CD14-positive monocyte (primary cell): ENCODE measurements at regions not wholly inside any gene's neighbourhood (a gene's known extent, or its start where the extent isn't known, plus 50 kb on each side); places are given as distances from the start of the nearest gene placed in this dataset.

Experiments
- DNase-seq, 3 donors: peaks; one replicate each; pipeline ENCODE4 v3.0.0-alpha.2; 2011 to 2022
- H2AFZ ChIP-seq: 2 replicates; pipeline ENCODE4 v1.6.0; 2012; ENCODE audit warnings: mild to moderate bottlenecking, low read depth, low read length, inconsistent platforms; ENCODE audit not compliant: insufficient read depth, poor library complexity, severe bottlenecking
- H3K27ac ChIP-seq, 2 donors: 1 replicate in 1 of 2; 2 replicates in 1 of 2; pipeline ENCODE4 v1.5.1; 2012 to 2013; ENCODE audit warnings: low read length in 2 of 2, control low read depth in 1 of 2, inconsistent platforms in 1 of 2, low read depth in 1 of 2, mild to moderate bottlenecking in 1 of 2
- H3K27me3 ChIP-seq, 2 donors: one replicate each; pipeline versions ENCODE4 v1.6.0 to v1.6.1; 2011 to 2013; ENCODE audit warnings: low read length in 2 of 2; ENCODE audit not compliant: control insufficient read depth in 2 of 2, insufficient read depth in 2 of 2
- H3K36me3 ChIP-seq, 2 donors: replicated peaks in 1 of 2; 1 replicate in 1 of 2; 2 replicates in 1 of 2; pipeline versions ENCODE4 v1.5.1 to v1.6.1; 2012 to 2013; ENCODE audit warnings: low read length in 2 of 2, control low read depth in 1 of 2, inconsistent platforms in 1 of 2, mild to moderate bottlenecking in 1 of 2; ENCODE audit not compliant: insufficient read depth in 2 of 2, control insufficient read depth in 1 of 2
- H3K4me1 ChIP-seq, 2 donors: 1 replicate in 1 of 2; 2 replicates in 1 of 2; pipeline versions ENCODE4 v1.5.1 to v1.6.1; 2012 to 2013; ENCODE audit warnings: low read length in 2 of 2, control low read depth in 1 of 2, inconsistent platforms in 1 of 2, mild to moderate bottlenecking in 1 of 2, moderate library complexity in 1 of 2; ENCODE audit not compliant: insufficient read depth in 2 of 2, control insufficient read depth in 1 of 2
- H3K4me2 ChIP-seq: replicated peaks from 2 replicates; pipeline ENCODE3; 2012; ENCODE audit warnings: low read length, moderate library complexity, mild to moderate bottlenecking; ENCODE audit not compliant: poor library complexity, severe bottlenecking; ENCODE audit errors: extremely low read depth
- H3K4me3 ChIP-seq, 3 experiments: fragments of 200-600 bp in 1 of 3; sonication (generic) in 1 of 3; replicated peaks in 1 of 3; 1 replicate in 2 of 3; 2 replicates in 1 of 3; pipeline ENCODE4 v1.5.1; 2011 to 2013; ENCODE audit warnings: low read length in 3 of 3, mild to moderate bottlenecking in 3 of 3, control low read depth in 2 of 3, low read depth in 2 of 3, inconsistent platforms in 1 of 3, moderate library complexity in 1 of 3
- H3K79me2 ChIP-seq: 2 replicates; pipeline ENCODE4 v1.6.0; 2012; ENCODE audit warnings: mild to moderate bottlenecking, control low read depth, inconsistent platforms, low read length, moderate library complexity; ENCODE audit not compliant: insufficient read depth
- H3K9ac ChIP-seq: 2 replicates; pipeline ENCODE4 v1.6.0; 2017; ENCODE audit warnings: low read length, mild to moderate bottlenecking; ENCODE audit not compliant: insufficient read depth, poor library complexity, severe bottlenecking
- H3K9me3 ChIP-seq, 2 donors: replicated peaks in 1 of 2; 1 replicate in 1 of 2; 2 replicates in 1 of 2; pipeline versions ENCODE4 v1.5.1 to v1.6.1; 2012 to 2013; ENCODE audit warnings: low read length in 2 of 2, control low read depth in 1 of 2; ENCODE audit not compliant: control insufficient read depth in 1 of 2, insufficient read depth in 1 of 2
- H4K20me1 ChIP-seq: 2 replicates; pipeline ENCODE4 v1.6.0; 2012; ENCODE audit warnings: mild to moderate bottlenecking, low read length, control low read depth, moderate library complexity; ENCODE audit not compliant: insufficient read depth
- H3K27ac Mint-ChIP-seq, 7 donors: one replicate each; pipeline ENCODE4 v1.8.0; 2020; ENCODE audit warnings: mild to moderate bottlenecking in 7 of 7, mixed read lengths in 7 of 7, moderate library complexity in 6 of 7, inconsistent platforms in 2 of 7
- H3K27me3 Mint-ChIP-seq, 3 donors: one replicate each; pipeline ENCODE4 v1.8.0; 2021 to 2022; ENCODE audit warnings: low read depth in 3 of 3, mild to moderate bottlenecking in 3 of 3, mixed read lengths in 3 of 3, moderate library complexity in 3 of 3, inconsistent platforms in 1 of 3
- H3K36me3 Mint-ChIP-seq, 2 donors: one replicate each; pipeline ENCODE4 v1.8.0; 2020; ENCODE audit warnings: mixed read lengths in 2 of 2, inconsistent platforms in 1 of 2, mild to moderate bottlenecking in 1 of 2
- H3K4me1 Mint-ChIP-seq: one replicate; pipeline ENCODE4 v1.8.0; 2020; ENCODE audit warnings: mild to moderate bottlenecking, mixed read lengths
- H3K4me3 Mint-ChIP-seq, 2 donors: one replicate each; pipeline ENCODE4 v1.8.0; 2020; ENCODE audit warnings: mild to moderate bottlenecking in 2 of 2, mixed read lengths in 2 of 2, moderate library complexity in 1 of 2
- H3K9me3 Mint-ChIP-seq, 7 donors: one replicate each; pipeline ENCODE4 v1.8.0; 2020 to 2022; ENCODE audit warnings: mixed read lengths in 7 of 7, mild to moderate bottlenecking in 6 of 7, moderate library complexity in 6 of 7, inconsistent platforms in 2 of 7
- CTCF ChIP-seq: fragments of 200-600 bp; IDR thresholded peaks from one replicate; pipeline ENCODE4 v1.8.0; 2022; ENCODE audit warnings: antibody characterized with exemption, mild to moderate bottlenecking
- WGBS: methylation state at CpG from one replicate; pipeline ENCODE4 v1.1.5; 2013; ENCODE audit warnings: missing lambda C conversion rate; ENCODE audit not compliant: insufficient coverage; 5-methylcytosine and 5-hydroxymethylcytosine counted together
- intact Hi-C, 2 donors: fragments of 100-400 bp; cut with micrococcal nuclease; formaldehyde crosslinking; loops; one replicate each; pipeline versions ENCODE4 v1.15.0 to v1.15.1; 2023

GRCh38 chr15:94682171-94682570, 450.8 kb downstream of the MCTP2 start:
- Histone ChIP-seq H3K79me2 (no peaks in the 10 kb centered on the region), H4K20me1 (no peaks in the 10 kb centered on the region), H3K4me2 (no peak overlapping the region), H3K9me3 (no peaks in the 10 kb centered on the region), H3K4me3 (no peak overlapping the region), H3K27ac (no peak overlapping the region), H2AFZ (no peak overlapping the region), H3K4me1 (no peaks in the 10 kb centered on the region), H3K9ac (no peak overlapping the region), H3K27me3 (no peaks in the 10 kb centered on the region), H3K36me3 (no peaks in the 10 kb centered on the region)
- DNase-seq = no peak
- WGBS = 86% methylated on average over 3 of the region's 3 CpGs
- no peak for TF ChIP-seq CTCF
- Mint-ChIP-seq H3K9me3 (no peaks in the 10 kb centered on the region), H3K27me3 (peaks cover 0 to 2% (median 2%) of the 10 kb centered on the region in 3 donors), H3K4me3 (no peak overlapping the region), H3K4me1 (no peaks in the 10 kb centered on the region), H3K36me3 (no peaks in the 10 kb centered on the region), H3K27ac (no peak overlapping the region)
- intact Hi-C loops = no loop called here

- no peak overlapping the region for H2AFZ ChIP-seq
- 82% methylated on average over 1 of the region's 3 CpGs for WGBS
- peaks cover 0 to 3% (median 2%) of the 10 kb centered on the region in 3 donors for H3K27me3 Mint-ChIP-seq
- intact Hi-C loops = no loop called here
- H3K36me3 Mint-ChIP-seq = no peaks in the 10 kb centered on the region
- no peaks in the 10 kb centered on the region for H3K36me3 ChIP-seq
- no peak overlapping the region for H3K4me3 ChIP-seq
- H3K27ac Mint-ChIP-seq = no peak overlapping the region
- no peak for TF ChIP-seq CTCF
- H3K79me2 ChIP-seq = no peaks in the 10 kb centered on the region
- no peak overlapping the region for H3K4me2 ChIP-seq
- H3K4me1 ChIP-seq = no peaks in the 10 kb centered on the region
- H3K9me3 Mint-ChIP-seq = no peaks in the 10 kb centered on the region
- no peaks in the 10 kb centered on the region for H4K20me1 ChIP-seq
- no peaks in the 10 kb centered on the region for H3K4me1 Mint-ChIP-seq
- H3K27ac ChIP-seq = no peak overlapping the region
- no peak overlapping the region for H3K4me3 Mint-ChIP-seq
- no peak for DNase-seq
- no peaks in the 10 kb centered on the region for H3K9me3 ChIP-seq
- no peaks in the 10 kb centered on the region for H3K27me3 ChIP-seq
- no peak overlapping the region for H3K9ac ChIP-seq
Observed at GRCh38 chr15:94683902-94684301, 452.5 kb downstream of the MCTP2 start.
